PC-9 (cell line): ENCODE measurements at regions not wholly inside any gene's neighbourhood (a gene's known extent, or its start where the extent isn't known, plus 50 kb on each side); places are given as distances from the start of the nearest gene placed in this dataset.
"Not testable (repeated sequence)": the region's sequence is repeated elsewhere in the genome, so short reads cannot be mapped to it uniquely, and the experiment has no call there.

Experiments
- BruUV-seq: library from RNA; stranded (reverse); fragments of 400-500 nt; replicated peaks from 2 replicates; lab custom pipeline; 2021; lab: Mats Ljungman, UMichigan
- CTCF ChIA-PET: fragments of 300-600 bp; sonication (Branson Sonifier 250); formaldehyde crosslinking; loops from one replicate; lab custom pipeline; 2022; ENCODE audit warnings: antibody characterized with exemption; lab: Charles Lee
- POLR2A ChIA-PET: fragments of 300-600 bp; sonication (Branson Sonifier 250); formaldehyde crosslinking; loops from one replicate; lab custom pipeline; 2022; ENCODE audit warnings: antibody characterized with exemption; ENCODE audit not compliant: unreplicated experiment; lab: Charles Lee
- DNase-seq, 2 experiments: peaks; one replicate each; pipeline versions ENCODE4 v3.0.0 to v3.0.0-alpha.2; 2015 to 2022; ENCODE audit warnings: mixed read lengths in 1 of 2
- H2AFZ ChIP-seq: fragments of 200-600 bp; sonication (generic); 2 replicates; pipeline ENCODE4 v1.8.1; 2017; ENCODE audit warnings: antibody characterized with exemption
- H3F3A ChIP-seq: fragments of 200-600 bp; sonication (generic); 2 replicates; pipeline ENCODE4 v1.8.1; 2017; ENCODE audit warnings: antibody characterized with exemption, mild to moderate bottlenecking, low read depth; ENCODE audit not compliant: insufficient read depth
- H3K27ac ChIP-seq: fragments of 200-600 bp; sonication (generic); 2 replicates; pipeline ENCODE4 v1.6.1; 2016; ENCODE audit warnings: mixed run types
- H3K27me3 ChIP-seq: fragments of 200-600 bp; sonication (generic); 2 replicates; pipeline ENCODE4 v1.6.1; 2016; ENCODE audit warnings: low read depth, mixed run types; ENCODE audit not compliant: insufficient read depth
- H3K36me3 ChIP-seq: fragments of 200-600 bp; sonication (generic); 2 replicates; pipeline ENCODE4 v1.6.1; 2016; ENCODE audit warnings: low read depth, mixed run types
- H3K4me1 ChIP-seq: fragments of 200-600 bp; sonication (generic); replicated peaks from 2 replicates; pipeline ENCODE4 v1.6.1; 2016; ENCODE audit warnings: mixed run types; ENCODE audit not compliant: insufficient read depth
- H3K4me2 ChIP-seq: fragments of 200-600 bp; sonication (generic); 2 replicates; pipeline ENCODE4 v1.6.1; 2017; ENCODE audit warnings: mixed run types
- H3K4me3 ChIP-seq: fragments of 200-600 bp; sonication (generic); 2 replicates; pipeline ENCODE4 v1.6.1; 2016; ENCODE audit warnings: mixed run types
- H3K79me2 ChIP-seq: fragments of 200-600 bp; sonication (generic); 2 replicates; pipeline ENCODE4 v1.6.1; 2017; ENCODE audit warnings: low read depth, mixed run types
- H3K9me2 ChIP-seq: fragments of 200-600 bp; sonication (generic); 2 replicates; pipeline ENCODE4 v1.8.1; 2017; ENCODE audit warnings: mild to moderate bottlenecking; ENCODE audit not compliant: insufficient read depth
- H3K9me3 ChIP-seq: fragments of 200-600 bp; sonication (generic); 2 replicates; pipeline ENCODE4 v1.8.1; 2016; ENCODE audit warnings: low read depth; ENCODE audit not compliant: insufficient read depth
- H4K20me1 ChIP-seq: fragments of 200-600 bp; sonication (generic); 2 replicates; pipeline ENCODE4 v1.8.1; 2017; ENCODE audit not compliant: insufficient read depth
- CTCF ChIP-seq: fragments of 200-600 bp; sonication (generic); conservative IDR thresholded peaks from 2 replicates; pipeline ENCODE4 v1.6.1; 2017; ENCODE audit warnings: mixed run types, antibody characterized with exemption, mild to moderate bottlenecking, moderate library complexity
- EZH2 ChIP-seq: fragments of 200-600 bp; sonication (generic); IDR thresholded peaks from 2 replicates; pipeline ENCODE4 v1.8.0; 2017; ENCODE audit warnings: antibody characterized with exemption, low read depth
- intact Hi-C: fragments of 100-400 bp; cut with micrococcal nuclease; formaldehyde crosslinking; loops from one replicate; pipeline ENCODE4 v1.10.0; 2022; ENCODE audit not compliant: unreplicated experiment

DNA sequence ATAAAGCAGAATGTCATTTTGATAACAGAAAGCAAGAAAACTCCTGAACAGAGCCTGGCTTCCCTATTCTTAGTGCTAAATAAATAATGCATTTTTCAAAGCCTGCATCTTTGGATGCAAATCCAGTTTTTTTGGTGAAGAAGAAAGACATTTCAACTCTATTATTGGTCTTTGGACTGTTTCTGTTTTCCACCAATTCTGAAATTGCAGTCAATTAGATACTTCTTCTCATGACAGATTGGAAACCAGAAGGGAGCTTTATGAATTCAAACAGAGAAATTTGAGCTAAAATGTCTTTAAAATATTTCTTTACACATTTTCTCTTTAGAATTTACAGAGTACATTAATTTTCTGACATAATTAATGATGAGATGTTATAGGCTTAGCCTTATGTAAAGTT is 189.8 kb downstream of the YTHDC2 start:
- Histone ChIP-seq H4K20me1 (no peaks in the 10 kb centered on the region), H3K36me3 (no peaks in the 10 kb centered on the region), H3K27me3 (no peaks in the 10 kb centered on the region), H3K4me3 (no peak overlapping the region), H3K9me2 (no peaks in the 10 kb centered on the region), H3K79me2 (no peaks in the 10 kb centered on the region), H3K4me1 (no peaks in the 10 kb centered on the region), H3K4me2 (no peak overlapping the region), H3F3A (no peaks in the 10 kb centered on the region), H3K27ac (no peak overlapping the region), H3K9me3 (no peaks in the 10 kb centered on the region), H2AFZ (no peak overlapping the region)
- CTCF ChIA-PET: no interaction called here
- TF ChIP-seq CTCF: no peak
- TF ChIP-seq EZH2: no peak
- DNase-seq: no peak
- POLR2A ChIA-PET: no interaction called here
- intact Hi-C loops: no loop called here
- no TSS peak for BruUV-seq

- TF ChIP-seq CTCF: no peak
- no peak for TF ChIP-seq EZH2
- no TSS peak for BruUV-seq
- H3K27me3 ChIP-seq: no peaks in the 10 kb centered on the region
Observed at GRCh38 chr5:113705657-113706056, 192.2 kb downstream of the YTHDC2 start.

GRCh38 chr5:113713051-113713450 is 199.6 kb downstream of the YTHDC2 start:
- H3F3A ChIP-seq: no peaks in the 10 kb centered on the region
- no TSS peak for BruUV-seq
- no peaks in the 10 kb centered on the region for H3K79me2 ChIP-seq
- DNase-seq: no peak
- intact Hi-C loops: no loop called here
- H2AFZ ChIP-seq: no peak overlapping the region
- POLR2A ChIA-PET: no interaction called here
- H4K20me1 ChIP-seq: no peaks in the 10 kb centered on the region
- no peaks in the 10 kb centered on the region for H3K27me3 ChIP-seq
- H3K36me3 ChIP-seq: no peaks in the 10 kb centered on the region
- H3K27ac ChIP-seq: no peak overlapping the region
- no peaks in the 10 kb centered on the region for H3K9me2 ChIP-seq
- H3K4me2 ChIP-seq: no peak overlapping the region
- no peak overlapping the region for H3K4me3 ChIP-seq
- no peak for TF ChIP-seq EZH2
- no peak for TF ChIP-seq CTCF
- H3K4me1 ChIP-seq: no peaks in the 10 kb centered on the region
- CTCF ChIA-PET: no interaction called here
- no peaks in the 10 kb centered on the region for H3K9me3 ChIP-seq

More at GRCh38 chr5:113705657-113706056, 192.2 kb downstream of the YTHDC2 start:
- H3K4me2 ChIP-seq: no peak overlapping the region
- no peak overlapping the region for H3K27ac ChIP-seq
- H4K20me1 ChIP-seq: no peaks in the 10 kb centered on the region
- H3K79me2 ChIP-seq: no peaks in the 10 kb centered on the region
- DNase-seq: no peak
- no peaks in the 10 kb centered on the region for H3K36me3 ChIP-seq
- POLR2A ChIA-PET: no interaction called here
- intact Hi-C loops: no loop called here
- no peaks in the 10 kb centered on the region for H3F3A ChIP-seq
- H3K4me3 ChIP-seq: no peak overlapping the region
- H3K4me1 ChIP-seq: no peaks in the 10 kb centered on the region
- H3K9me3 ChIP-seq: no peaks in the 10 kb centered on the region
- H2AFZ ChIP-seq: no peak overlapping the region
- no peaks in the 10 kb centered on the region for H3K9me2 ChIP-seq
- CTCF ChIA-PET: no interaction called here

- H3K36me3 ChIP-seq, H3K4me2 ChIP-seq, intact Hi-C loops, H3K4me1 ChIP-seq, POLR2A ChIA-PET, DNase-seq, H3K27me3 ChIP-seq, H3K9me2 ChIP-seq, H4K20me1 ChIP-seq, H3K9me3 ChIP-seq, BruUV-seq, H3K79me2 ChIP-seq, H2AFZ ChIP-seq, CTCF ChIA-PET, H3K4me3 ChIP-seq, H3K27ac ChIP-seq, H3F3A ChIP-seq: not testable (repeated sequence)
Observed at GRCh38 chr5:113715921-113716320, 202.4 kb downstream of the YTHDC2 start.
